ENCODE measurements at regions not wholly inside any gene's neighbourhood (a gene's known extent, or its start where the extent isn't known, plus 50 kb on each side); places are given as distances from the start of the nearest gene placed in this dataset.

GRCh38 chr11:60625262-60625661 is 74.2 kb upstream of the MS4A8 start:
- TF ChIP-seq CTCF (IDR thresholded peaks at IDR 0.05) (no peak), EZH2 (IDR thresholded peaks at IDR 0.05; ENCODE audit: borderline replicate concordance, insufficient read depth, low read depth, low read length, poor library complexity, severe bottlenecking) (no peak)
